ENCODE measurements at regions not wholly inside any gene's neighbourhood (a gene's known extent, or its start where the extent isn't known, plus 50 kb on each side); places are given as distances from the start of the nearest gene placed in this dataset.

DNA sequence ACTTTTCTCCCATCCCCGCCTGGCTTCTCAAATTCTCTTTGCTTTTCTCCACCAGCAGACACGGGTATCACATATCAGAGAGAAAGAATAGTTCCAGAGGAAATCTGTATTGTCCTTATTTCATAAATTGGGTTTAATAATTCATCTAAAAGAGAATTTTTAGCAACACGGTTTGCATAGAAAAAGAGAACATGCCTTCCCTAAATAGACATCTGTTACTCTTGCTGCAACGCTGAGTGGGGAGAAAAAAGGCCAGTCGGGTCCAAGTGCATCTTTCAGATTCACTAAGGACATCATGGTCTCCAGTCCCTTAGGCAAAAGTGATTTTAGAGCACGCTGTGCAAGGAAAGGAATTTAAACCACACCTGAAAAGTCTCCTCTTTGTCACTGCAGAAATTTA lies 201.3 kb downstream of the ABHD5 start:
- peaks cover 61% of the 10 kb centered on the region for H3K27me3 Mint-ChIP-seq

DNA sequence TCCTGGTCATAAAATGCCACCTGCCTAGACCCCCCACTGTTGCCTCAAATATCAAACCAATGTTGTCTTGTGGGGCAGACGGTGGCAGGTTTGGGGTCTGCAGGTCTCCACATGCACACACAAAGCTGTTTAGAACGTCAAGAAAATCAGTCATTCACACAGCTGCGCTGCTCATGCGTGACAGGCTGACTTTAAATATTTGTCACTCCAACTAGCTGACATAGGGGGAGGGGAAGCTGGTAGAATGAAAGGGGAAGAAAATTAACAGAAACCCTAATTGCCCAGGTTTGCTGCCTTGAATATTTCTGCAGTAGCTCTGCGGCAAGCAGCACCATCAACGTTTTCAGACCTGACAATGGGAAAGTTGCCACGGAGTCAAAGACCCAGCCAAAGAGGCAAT lies 201.8 kb downstream of the ABHD5 start:
- peaks cover 12% of the 10 kb centered on the region for H3K4me1 Mint-ChIP-seq
- peaks cover 63% of the 10 kb centered on the region for H3K27me3 Mint-ChIP-seq
- H3K9me3 Mint-ChIP-seq: no peaks in the 10 kb centered on the region
- no peak overlapping the region for H3K4me3 Mint-ChIP-seq
- H3K36me3 Mint-ChIP-seq: no peaks in the 10 kb centered on the region
- no peak overlapping the region for H3K27ac Mint-ChIP-seq
- DNase-seq: no peak

More for the DNA sequence above, 201.3 kb downstream of the ABHD5 start:
- DNase-seq: no peak
- Mint-ChIP-seq H3K4me1 (peaks cover 12% of the 10 kb centered on the region), H3K9me3 (no peaks in the 10 kb centered on the region), H3K4me3 (no peak overlapping the region), H3K36me3 (no peaks in the 10 kb centered on the region), H3K27ac (no peak overlapping the region)

DNA sequence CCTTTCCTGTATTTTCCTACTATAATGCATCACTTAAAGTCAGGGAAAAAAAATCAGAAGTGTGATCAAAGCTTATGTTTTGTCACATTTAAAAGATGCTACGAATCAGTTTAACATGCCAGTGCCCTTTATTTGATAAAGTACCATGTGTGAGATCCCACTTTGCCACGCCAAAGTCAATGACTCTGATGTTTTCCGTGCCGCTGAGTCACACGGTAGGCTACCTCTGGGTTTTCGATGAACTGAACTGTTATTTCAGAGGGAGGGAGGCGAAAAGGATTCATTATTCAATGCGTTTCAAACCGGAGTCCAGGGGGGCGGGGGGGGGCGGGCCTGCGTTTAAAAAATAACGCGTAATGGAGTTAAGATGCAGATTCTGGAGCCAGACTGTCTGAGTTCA lies 203.0 kb downstream of the ABHD5 start:
- H3K27me3 Mint-ChIP-seq: peaks cover 72% of the 10 kb centered on the region
- peak overlapping the region; percentile 72 for H3K4me3 Mint-ChIP-seq
- no peaks in the 10 kb centered on the region for H3K9me3 Mint-ChIP-seq
- peak; percentile 21 for DNase-seq
- H3K4me1 Mint-ChIP-seq: peaks cover 12% of the 10 kb centered on the region
- H3K27ac Mint-ChIP-seq: no peak overlapping the region
- H3K36me3 Mint-ChIP-seq: no peaks in the 10 kb centered on the region

DNA sequence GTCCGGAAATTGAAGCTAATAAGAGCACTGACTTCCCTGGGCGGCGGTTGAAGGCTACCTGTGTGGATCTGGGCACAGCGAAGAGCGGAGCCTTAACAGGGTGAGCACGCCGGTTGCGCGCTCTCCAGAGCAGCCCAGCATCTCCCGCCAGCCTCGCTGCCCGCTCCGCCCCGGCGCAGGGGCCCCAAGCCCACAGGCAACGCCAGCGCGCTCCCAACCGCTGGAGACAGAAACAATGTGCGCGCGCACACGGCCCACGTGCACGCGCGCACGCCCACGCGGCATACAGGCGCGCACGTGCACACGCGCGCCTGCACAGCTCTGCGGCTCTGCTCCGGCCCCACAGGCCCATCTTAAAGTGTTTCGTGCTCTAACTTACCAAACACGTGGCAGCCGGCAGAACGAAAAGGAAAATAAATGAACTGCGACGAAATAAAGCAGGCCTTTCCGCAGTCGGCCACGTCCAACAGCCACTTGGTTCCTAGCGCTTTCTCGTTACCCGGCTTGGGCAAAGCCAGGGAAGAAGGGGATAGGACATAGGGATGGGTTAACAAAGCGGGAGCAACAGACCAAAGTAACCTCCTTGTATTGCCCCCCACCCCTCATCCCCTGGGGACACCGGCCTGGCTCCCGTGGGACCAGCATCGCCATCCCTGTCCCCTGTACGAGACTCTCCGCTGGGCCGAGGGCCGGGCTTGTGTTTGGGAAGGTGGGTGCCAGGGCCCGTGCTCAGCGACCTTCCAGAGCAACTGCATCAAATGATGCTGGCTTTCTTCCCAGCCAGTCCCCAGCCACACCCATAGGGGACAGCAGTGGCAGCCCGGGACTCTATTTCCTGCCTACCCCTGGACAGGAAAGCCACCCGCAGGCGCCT lies 203.7 kb downstream of the ABHD5 start:
- Mint-ChIP-seq H3K27me3 (peaks cover 74% of the 10 kb centered on the region), H3K9me3 (no peaks in the 10 kb centered on the region), H3K27ac (peak overlapping the region; percentile 54), H3K4me3 (peak overlapping the region; percentile 72), H3K36me3 (no peaks in the 10 kb centered on the region), H3K4me1 (peaks cover 12% of the 10 kb centered on the region)
- peak; percentile 56 for DNase-seq

DNA sequence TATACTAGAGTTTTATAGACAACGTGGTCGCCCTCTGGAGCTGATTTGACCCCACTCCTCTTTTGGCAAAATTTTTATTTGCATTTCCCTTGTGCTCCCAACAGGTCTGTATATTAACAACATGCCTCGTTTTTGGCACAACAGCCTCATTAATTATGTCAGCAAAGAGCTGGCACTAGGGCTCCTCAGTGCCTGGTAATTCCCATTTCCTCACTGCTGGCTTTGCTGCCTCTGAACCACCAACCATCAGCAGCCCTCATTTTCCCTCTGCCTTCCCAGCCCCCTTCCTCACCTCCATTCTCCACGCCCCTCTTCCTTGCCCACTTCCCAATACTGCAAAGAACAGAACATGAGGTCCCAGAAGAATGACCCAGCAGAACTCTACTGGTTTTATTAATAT lies 204.8 kb downstream of the ABHD5 start:
- H3K9me3 Mint-ChIP-seq: peaks cover 2% of the 10 kb centered on the region
- H3K4me3 Mint-ChIP-seq: peak overlapping the region; percentile 40
- H3K27me3 Mint-ChIP-seq: peaks cover 75% of the 10 kb centered on the region
- H3K27ac Mint-ChIP-seq: no peak overlapping the region
- no peaks in the 10 kb centered on the region for H3K36me3 Mint-ChIP-seq
- no peak for DNase-seq
- H3K4me1 Mint-ChIP-seq: peaks cover 12% of the 10 kb centered on the region

DNA sequence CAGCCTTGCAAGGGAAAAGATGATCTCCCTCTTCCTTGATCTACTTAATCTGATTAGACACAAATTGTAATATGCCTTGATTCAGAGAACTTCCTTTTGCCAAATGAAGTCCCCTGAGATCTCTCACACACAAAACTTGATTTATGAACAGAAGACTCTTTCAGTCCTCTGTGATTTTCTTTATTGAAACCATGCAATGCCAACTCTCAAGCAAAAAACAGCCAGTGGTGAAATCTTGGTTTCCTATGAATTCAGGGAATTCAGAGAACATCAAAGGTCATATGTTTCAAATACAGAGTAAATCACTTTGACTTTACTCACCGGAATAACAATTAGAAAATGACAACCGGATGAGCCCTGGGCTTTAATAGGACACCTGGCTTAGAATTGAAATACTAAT lies 211.7 kb downstream of the ABHD5 start:
- H3K4me1 Mint-ChIP-seq: no peaks in the 10 kb centered on the region
- DNase-seq: no peak
- peaks cover 36% of the 10 kb centered on the region for H3K27me3 Mint-ChIP-seq
- no peaks in the 10 kb centered on the region for H3K36me3 Mint-ChIP-seq
- H3K9me3 Mint-ChIP-seq: peaks cover 2% of the 10 kb centered on the region
- no peak overlapping the region for H3K27ac Mint-ChIP-seq
- H3K4me3 Mint-ChIP-seq: no peak overlapping the region

DNA sequence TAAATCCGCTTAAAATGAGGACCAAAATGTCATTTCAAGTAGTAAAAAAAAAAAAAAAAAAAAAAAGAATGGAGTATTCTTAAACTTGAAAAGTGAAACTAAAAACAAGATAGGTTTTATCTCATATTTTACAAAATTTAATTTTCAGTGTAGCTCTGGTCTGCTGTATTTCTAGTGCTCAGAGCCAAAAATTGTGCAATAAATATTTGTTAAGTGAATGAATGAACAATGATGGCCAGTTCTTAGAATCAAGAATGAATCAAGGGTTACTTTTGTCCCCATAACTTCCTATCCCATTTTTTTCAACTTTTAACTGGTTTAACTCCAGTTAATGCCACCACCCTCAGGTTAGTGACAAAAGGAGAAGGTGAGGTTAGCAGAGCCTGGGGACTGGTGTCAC lies 214.4 kb downstream of the ABHD5 start:
- no peaks in the 10 kb centered on the region for H3K36me3 Mint-ChIP-seq
- no peak overlapping the region for H3K4me3 Mint-ChIP-seq
- DNase-seq: no peak
- no peak overlapping the region for H3K27ac Mint-ChIP-seq
- H3K9me3 Mint-ChIP-seq: peaks cover 2% of the 10 kb centered on the region
- H3K4me1 Mint-ChIP-seq: no peaks in the 10 kb centered on the region
- peaks cover 21% of the 10 kb centered on the region for H3K27me3 Mint-ChIP-seq

DNA sequence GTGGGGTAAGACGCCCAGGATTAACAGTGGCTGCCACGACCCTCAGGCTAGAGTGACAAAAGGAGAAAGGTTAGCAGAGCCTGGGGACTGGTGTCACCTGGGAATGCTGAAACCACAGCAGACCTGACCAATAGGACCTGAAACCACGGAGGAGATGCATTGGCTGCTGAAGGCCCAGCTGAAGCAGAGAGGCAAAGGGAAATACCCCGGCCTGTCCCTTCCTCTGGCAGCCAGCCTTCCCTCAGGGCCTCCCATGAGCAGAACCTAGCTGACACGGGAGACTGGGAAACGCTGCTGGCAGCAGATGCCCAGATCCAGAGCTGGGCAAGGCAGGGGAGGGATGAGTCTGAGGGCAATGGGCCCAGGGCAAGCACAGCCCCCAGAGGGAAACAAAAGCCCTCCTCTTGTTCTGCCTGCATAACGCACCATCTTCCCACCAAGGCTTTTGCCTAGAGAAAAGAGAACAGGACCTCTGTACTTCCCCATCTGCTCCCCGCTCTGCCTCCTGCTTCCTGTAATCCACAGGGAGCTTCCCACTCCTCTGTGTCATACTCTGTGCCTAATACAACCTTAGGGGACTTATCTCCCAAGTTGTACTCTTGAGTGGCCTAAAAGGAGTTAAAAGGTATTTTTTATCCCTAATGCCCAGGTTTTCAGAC lies 216.2 kb downstream of the ABHD5 start:
- no peak for DNase-seq
- no peak overlapping the region for H3K4me3 Mint-ChIP-seq

DNA sequence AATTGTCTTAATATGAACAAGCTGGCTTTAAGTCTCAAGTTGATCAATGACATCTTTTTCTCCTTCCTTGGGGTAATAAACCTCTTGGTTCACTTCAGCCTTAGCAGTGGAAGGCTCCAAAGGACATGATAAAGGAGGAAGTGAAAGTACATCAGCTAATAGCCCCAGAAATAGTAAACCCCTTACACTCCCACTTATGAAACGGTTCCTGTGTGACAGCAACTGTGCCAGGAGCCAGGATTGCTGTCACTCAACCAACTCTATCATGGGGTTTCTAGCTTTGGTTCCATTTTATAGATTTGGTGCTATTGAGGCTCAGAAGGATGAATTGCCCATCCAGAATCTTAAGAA lies 216.7 kb downstream of the ABHD5 start:
- Mint-ChIP-seq H3K27me3 (peaks cover 12% of the 10 kb centered on the region), H3K4me1 (no peaks in the 10 kb centered on the region), H3K27ac (no peak overlapping the region), H3K4me3 (no peak overlapping the region), H3K9me3 (no peaks in the 10 kb centered on the region), H3K36me3 (no peaks in the 10 kb centered on the region)
- no peak for DNase-seq

More for the DNA sequence above, 216.2 kb downstream of the ABHD5 start:
- H3K4me1 Mint-ChIP-seq: no peaks in the 10 kb centered on the region
- peaks cover 12% of the 10 kb centered on the region for H3K27me3 Mint-ChIP-seq
- H3K9me3 Mint-ChIP-seq: no peaks in the 10 kb centered on the region
- no peak overlapping the region for H3K27ac Mint-ChIP-seq
- H3K36me3 Mint-ChIP-seq: no peaks in the 10 kb centered on the region

DNA sequence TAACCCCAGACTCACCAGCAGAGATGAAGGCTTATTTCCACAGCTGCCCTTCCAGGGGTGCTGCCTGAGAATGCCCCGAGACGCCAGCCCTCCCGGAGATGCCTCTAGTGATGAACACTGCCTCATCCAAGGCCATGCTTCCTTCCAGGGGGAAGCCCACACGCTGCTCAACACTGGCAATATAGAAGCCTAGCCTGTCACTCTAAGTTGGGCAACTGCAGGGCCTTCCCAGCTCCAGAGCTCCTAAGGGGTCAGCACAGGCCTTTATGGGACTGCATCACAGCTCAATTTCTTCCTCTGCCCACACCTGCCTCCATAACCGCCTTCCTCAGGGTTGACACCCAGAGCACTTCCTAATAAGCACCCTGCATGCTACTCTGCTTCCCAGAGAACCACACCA lies 217.7 kb downstream of the ABHD5 start:
- DNase-seq: no peak
- Mint-ChIP-seq H3K36me3 (no peaks in the 10 kb centered on the region), H3K27me3 (peaks cover 8% of the 10 kb centered on the region), H3K9me3 (no peaks in the 10 kb centered on the region), H3K27ac (no peak overlapping the region), H3K4me3 (no peak overlapping the region), H3K4me1 (no peaks in the 10 kb centered on the region)

DNA sequence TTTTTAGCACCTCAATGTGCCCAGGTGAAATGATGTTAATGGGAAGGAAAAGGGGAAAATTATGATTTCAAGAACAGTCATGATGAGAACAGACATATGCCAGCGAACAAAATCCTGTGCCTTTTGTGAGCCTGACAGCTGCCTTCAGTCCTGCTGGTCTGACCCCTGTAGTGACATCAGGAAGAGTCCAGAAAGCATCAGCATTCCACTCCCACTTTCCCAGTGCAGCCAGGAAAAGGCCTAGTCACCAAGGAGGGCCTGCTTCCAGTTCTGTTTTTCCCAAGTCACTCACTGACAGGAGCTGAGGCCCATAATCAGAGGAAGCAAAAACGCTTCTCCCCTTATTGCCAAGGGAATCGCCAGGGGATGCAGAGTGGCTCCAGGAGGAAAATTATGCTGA lies 218.4 kb downstream of the ABHD5 start:
- DNase-seq: no peak
- H3K36me3 Mint-ChIP-seq: no peaks in the 10 kb centered on the region
- no peaks in the 10 kb centered on the region for H3K9me3 Mint-ChIP-seq

DNA sequence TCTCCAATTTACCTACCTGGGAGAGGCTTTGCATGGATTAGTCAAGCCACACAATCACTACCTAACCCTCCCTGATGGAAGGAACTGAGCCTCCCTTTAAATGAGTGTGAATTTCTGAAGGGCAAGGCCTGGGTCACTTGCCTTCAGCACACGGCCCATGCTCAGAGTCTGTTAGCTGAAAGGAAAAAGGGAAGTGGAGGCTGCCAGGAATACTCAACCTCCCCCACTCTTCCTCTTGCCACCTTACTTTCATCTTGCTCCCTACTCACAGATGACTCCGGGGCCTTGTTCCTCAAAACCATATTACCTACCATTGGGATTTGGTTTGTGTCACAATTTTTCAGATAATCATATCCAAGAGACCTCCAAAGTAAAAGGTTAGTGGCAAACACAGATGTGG lies 220.0 kb downstream of the ABHD5 start:
- Mint-ChIP-seq H3K36me3 (no peaks in the 10 kb centered on the region), H3K4me3 (no peak overlapping the region), H3K27ac (no peak overlapping the region), H3K27me3 (peaks cover 9% of the 10 kb centered on the region), H3K9me3 (no peaks in the 10 kb centered on the region), H3K4me1 (peaks cover 2% of the 10 kb centered on the region)
- no peak for DNase-seq

More for the DNA sequence above, 218.4 kb downstream of the ABHD5 start:
- Mint-ChIP-seq H3K27me3 (peaks cover 5% of the 10 kb centered on the region), H3K27ac (no peak overlapping the region), H3K4me3 (no peak overlapping the region), H3K4me1 (peaks cover 2% of the 10 kb centered on the region)

DNA sequence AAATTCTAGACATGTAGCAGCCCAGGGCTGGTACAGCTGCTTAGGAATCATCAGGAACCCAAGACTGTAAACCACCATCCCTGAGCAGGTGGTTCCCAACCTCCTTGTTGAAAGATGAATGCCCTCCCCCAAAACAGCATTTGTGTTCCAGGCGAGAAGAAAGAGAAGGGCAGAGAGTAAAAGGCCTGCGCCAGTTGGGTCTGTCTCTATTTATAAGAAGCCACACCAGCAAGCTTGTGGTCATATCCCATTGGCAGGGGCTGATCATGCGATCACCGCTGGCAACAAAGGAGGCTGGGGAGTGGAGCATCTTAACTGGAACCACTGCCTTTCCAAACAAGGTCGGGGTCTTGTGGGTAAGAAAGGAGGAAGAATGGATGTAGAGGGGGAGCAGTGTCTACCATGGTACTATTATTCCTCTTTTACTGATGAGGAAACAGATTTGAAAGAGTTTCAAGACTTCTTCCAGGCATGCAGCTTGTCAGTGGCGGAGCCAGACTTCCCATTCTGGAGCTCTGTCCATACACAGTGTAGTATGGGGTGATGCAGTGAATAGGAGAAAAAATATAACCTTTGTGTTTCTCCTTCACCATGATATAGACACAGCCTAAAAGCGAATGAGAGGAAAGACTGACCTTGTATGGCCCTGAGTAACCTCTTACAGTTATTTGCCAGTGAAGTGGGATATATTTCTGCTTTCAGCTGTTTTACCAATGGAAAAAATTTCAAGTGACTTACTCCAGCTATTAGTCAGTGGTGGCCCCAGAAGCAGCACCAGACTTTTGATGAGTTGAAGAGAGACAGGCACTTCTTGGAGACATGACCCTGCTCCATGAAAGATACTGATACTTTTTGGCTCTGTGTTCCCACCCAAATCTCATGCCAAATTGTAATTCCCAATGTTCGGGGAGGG lies 222.6 kb downstream of the ABHD5 start:
- Mint-ChIP-seq H3K9me3 (no peaks in the 10 kb centered on the region), H3K36me3 (no peaks in the 10 kb centered on the region), H3K27ac (no peak overlapping the region), H3K4me3 (no peak overlapping the region), H3K27me3 (peaks cover 17% of the 10 kb centered on the region), H3K4me1 (peaks cover 2% of the 10 kb centered on the region)
- DNase-seq: no peak

DNA sequence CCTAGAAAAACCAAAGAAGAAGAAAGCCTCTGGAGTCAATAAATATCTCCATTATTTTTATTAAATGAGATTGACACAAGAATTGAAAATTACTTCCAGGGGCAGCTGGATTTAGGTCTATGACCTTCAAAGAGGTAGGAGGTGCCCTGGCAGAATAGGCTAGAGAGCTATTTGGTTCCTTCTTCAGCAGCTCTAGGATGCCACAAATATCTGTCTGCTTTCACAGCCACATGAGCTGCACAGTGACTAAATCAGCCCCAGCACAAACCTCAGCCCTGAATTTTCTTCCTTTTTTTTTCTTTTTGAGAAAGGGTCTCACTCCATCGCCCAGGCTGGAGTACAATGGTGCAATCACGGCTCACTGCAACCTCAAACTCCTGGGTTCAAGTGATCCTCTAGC lies 223.5 kb downstream of the ABHD5 start:
- H3K27me3 Mint-ChIP-seq: peaks cover 27% of the 10 kb centered on the region
- DNase-seq: no peak
- no peaks in the 10 kb centered on the region for H3K9me3 Mint-ChIP-seq
- H3K36me3 Mint-ChIP-seq: no peaks in the 10 kb centered on the region
- no peak overlapping the region for H3K4me3 Mint-ChIP-seq
- H3K27ac Mint-ChIP-seq: no peak overlapping the region
- H3K4me1 Mint-ChIP-seq: peaks cover 2% of the 10 kb centered on the region

DNA sequence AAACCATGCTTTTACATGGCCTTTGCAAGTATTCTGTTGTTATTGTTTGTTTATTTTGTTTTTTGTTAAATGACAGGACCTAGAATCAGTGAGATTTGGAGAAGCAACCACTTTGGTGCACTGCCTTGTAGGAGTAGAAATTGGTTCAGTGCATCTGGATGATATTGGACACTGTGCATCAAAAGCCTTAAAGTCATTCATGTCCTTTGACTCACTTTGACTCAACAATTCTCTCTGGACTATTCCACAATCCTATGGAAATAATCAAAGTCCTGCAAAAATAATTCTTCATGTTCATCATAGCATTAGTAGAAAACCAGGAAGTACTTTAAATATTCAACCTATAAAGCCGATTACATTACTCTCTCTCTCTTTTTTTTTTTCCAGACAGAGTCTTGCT lies 224.8 kb downstream of the ABHD5 start:
- H3K9me3 Mint-ChIP-seq: no peaks in the 10 kb centered on the region
- H3K36me3 Mint-ChIP-seq: no peaks in the 10 kb centered on the region
- DNase-seq: no peak
- no peak overlapping the region for H3K4me3 Mint-ChIP-seq
- peaks cover 38% of the 10 kb centered on the region for H3K27me3 Mint-ChIP-seq
- no peak overlapping the region for H3K27ac Mint-ChIP-seq
- peaks cover 2% of the 10 kb centered on the region for H3K4me1 Mint-ChIP-seq
